Stomach (tissue), 4 donors: ENCODE measurements at regions not wholly inside any gene's neighbourhood (a gene's known extent, or its start where the extent isn't known, plus 50 kb on each side); places are given as distances from the start of the nearest gene placed in this dataset.

Experiments used
- EP300 ChIP-seq: sonication (generic); formaldehyde crosslinking; IDR thresholded peaks from one replicate; pipeline ENCODE4 v1.6.1; 2017; ENCODE audit warnings: antibody characterized with exemption
- POLR2A ChIP-seq, 4 donors: fragments of 450-650 bp; IDR thresholded peaks; one replicate each; pipeline ENCODE4 v1.6.1; 2016; ENCODE audit warnings: antibody characterized with exemption in 4 of 4, control low read depth in 2 of 4, mild to moderate bottlenecking in 1 of 4, moderate library complexity in 1 of 4
- POLR2AphosphoS5 ChIP-seq, 3 donors: sonication (generic); formaldehyde crosslinking; IDR thresholded peaks; one replicate each; pipeline ENCODE4 v1.6.1; 2016; ENCODE audit warnings: antibody characterized with exemption in 3 of 3
- TF ChIP-seq, protein P1 (sequence below), 7 experiments: fragments of 450-650 bp in 4 of 7; fragments of 200-600 bp in 3 of 7; sonication (generic) in 3 of 7; IDR thresholded peaks; one replicate each; pipeline ENCODE4 v1.5.1; 2016 to 2019; ENCODE audit warnings: antibody characterized with exemption in 7 of 7, control low read depth in 2 of 7, mild to moderate bottlenecking in 1 of 7

DNA sequence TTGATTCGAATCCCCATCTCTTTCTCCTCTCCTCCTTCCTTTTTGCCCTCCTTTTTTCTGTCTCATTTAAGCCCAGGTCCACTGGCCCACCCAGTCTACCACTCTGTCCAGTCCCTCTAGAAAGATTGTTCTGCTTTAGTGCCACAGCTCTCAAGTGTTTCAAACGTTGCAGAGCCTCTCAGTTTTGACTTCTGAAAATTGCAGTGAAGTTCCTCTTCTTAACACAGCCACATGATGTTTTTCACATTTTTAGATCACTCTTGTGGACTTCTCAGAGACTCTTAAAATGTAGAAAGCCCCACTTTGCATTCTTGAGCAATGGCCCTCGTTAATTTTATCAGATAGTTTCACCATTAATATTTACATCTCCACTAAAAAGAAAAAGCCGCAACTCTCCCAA is 253.1 kb downstream of the HAPSTR1 start:
- TF ChIP-seq, protein P1, sequence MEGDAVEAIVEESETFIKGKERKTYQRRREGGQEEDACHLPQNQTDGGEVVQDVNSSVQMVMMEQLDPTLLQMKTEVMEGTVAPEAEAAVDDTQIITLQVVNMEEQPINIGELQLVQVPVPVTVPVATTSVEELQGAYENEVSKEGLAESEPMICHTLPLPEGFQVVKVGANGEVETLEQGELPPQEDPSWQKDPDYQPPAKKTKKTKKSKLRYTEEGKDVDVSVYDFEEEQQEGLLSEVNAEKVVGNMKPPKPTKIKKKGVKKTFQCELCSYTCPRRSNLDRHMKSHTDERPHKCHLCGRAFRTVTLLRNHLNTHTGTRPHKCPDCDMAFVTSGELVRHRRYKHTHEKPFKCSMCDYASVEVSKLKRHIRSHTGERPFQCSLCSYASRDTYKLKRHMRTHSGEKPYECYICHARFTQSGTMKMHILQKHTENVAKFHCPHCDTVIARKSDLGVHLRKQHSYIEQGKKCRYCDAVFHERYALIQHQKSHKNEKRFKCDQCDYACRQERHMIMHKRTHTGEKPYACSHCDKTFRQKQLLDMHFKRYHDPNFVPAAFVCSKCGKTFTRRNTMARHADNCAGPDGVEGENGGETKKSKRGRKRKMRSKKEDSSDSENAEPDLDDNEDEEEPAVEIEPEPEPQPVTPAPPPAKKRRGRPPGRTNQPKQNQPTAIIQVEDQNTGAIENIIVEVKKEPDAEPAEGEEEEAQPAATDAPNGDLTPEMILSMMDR (IDR thresholded peaks at IDR 0.05), result no peak
- no peak for TF ChIP-seq POLR2A (IDR thresholded peaks at IDR 0.05)
- TF ChIP-seq POLR2AphosphoS5 (IDR thresholded peaks at IDR 0.05), result no peak
- TF ChIP-seq EP300, result no peak
